Activated B cell treated with CpG ODN at 0.5 μM for 24 hours (primary cell): ENCODE measurements at regions not wholly inside any gene's neighbourhood (a gene's known extent, or its start where the extent isn't known, plus 50 kb on each side); places are given as distances from the start of the nearest gene placed in this dataset.

Source experiments
- ATAC-seq: fragments of 200-7000 bp; cut with Tn5 transposase; one replicate; pipeline ENCODE4 v1.10.0; 2021; ENCODE audit warnings: low read depth, mild to moderate bottlenecking, moderate library complexity
- CTCF ChIA-PET: fragments of 350-600 bp; sonication (Branson Sonifier 250); formaldehyde crosslinking; loops from one replicate; lab custom pipeline; 2021; ENCODE audit warnings: antibody characterized with exemption; lab: Charles Lee
- POLR2A ChIA-PET: fragments of 350-600 bp; sonication (Branson Sonifier 250); formaldehyde crosslinking; loops from one replicate; lab custom pipeline; 2021; ENCODE audit warnings: antibody characterized with exemption; lab: Charles Lee
- DNase-seq: peaks from one replicate; pipeline ENCODE4 v3.0.0; 2022
- H3K27ac Mint-ChIP-seq: one replicate; pipeline ENCODE4 v1.8.0; 2020; ENCODE audit warnings: mixed read lengths
- H3K27me3 Mint-ChIP-seq: one replicate; pipeline ENCODE4 v1.8.0; 2021; ENCODE audit warnings: mixed read lengths
- H3K36me3 Mint-ChIP-seq: one replicate; pipeline ENCODE4 v1.8.0; 2021; ENCODE audit warnings: low read depth, mixed read lengths
- H3K4me1 Mint-ChIP-seq: one replicate; pipeline ENCODE4 v1.8.0; 2021; ENCODE audit warnings: mixed read lengths
- H3K4me3 Mint-ChIP-seq: one replicate; pipeline ENCODE4 v1.8.0; 2020; ENCODE audit warnings: mild to moderate bottlenecking, mixed read lengths
- H3K9me3 Mint-ChIP-seq: one replicate; pipeline ENCODE4 v1.8.0; 2020; ENCODE audit warnings: mixed read lengths
- CTCF ChIP-seq: fragments of 200-600 bp; IDR thresholded peaks from one replicate; pipeline ENCODE4 v1.8.0; 2022; ENCODE audit warnings: antibody characterized with exemption, mild to moderate bottlenecking
- intact Hi-C: fragments of 100-400 bp; cut with micrococcal nuclease; formaldehyde crosslinking; loops from one replicate; pipeline ENCODE4 v1.15.1; 2024

GRCh38 chr4:144799486-144799885, 153.5 kb downstream of the HHIP start:
- H3K27me3 Mint-ChIP-seq, result no peaks in the 10 kb centered on the region
- CTCF ChIA-PET, result no interaction called here
- intact Hi-C loops, result no loop called here
- H3K9me3 Mint-ChIP-seq, result peaks cover 12% of the 10 kb centered on the region
- POLR2A ChIA-PET, result no interaction called here
- H3K27ac Mint-ChIP-seq, result no peak overlapping the region
- DNase-seq, result no peak
- no peak for ATAC-seq
- H3K4me1 Mint-ChIP-seq, result no peaks in the 10 kb centered on the region
- TF ChIP-seq CTCF, result no peak
- H3K4me3 Mint-ChIP-seq, result no peak overlapping the region
- H3K36me3 Mint-ChIP-seq, result no peaks in the 10 kb centered on the region

DNA sequence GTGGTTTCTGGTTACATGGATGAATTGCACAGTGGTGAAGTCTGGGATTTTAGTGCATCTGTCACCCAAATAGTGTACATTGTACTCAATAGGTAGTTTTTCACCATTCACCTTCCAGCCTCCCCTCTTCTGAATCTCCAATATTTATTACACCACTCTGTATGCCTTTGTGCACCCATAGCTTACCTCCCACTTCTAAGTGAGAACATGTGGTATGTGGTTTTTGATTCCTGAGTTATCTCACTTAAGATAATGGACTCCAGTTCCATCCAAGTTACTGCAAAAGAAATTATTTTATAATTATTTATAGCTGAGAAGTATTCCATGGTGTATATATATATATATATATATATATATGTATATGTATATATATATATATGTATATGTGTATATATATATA, 155.8 kb downstream of the HHIP start:
- DNase-seq (no peak), ATAC-seq (no peak)
- ChIA-PET POLR2A (no interaction called here), CTCF (interaction anchor here (0.7 kb wide), 1 partner anchor 635 kb away, joined by 3 read pairs; no protein-coding TSS in a partner anchor)
- no peak overlapping the region for H3K27ac Mint-ChIP-seq
- intact Hi-C loops, result no loop called here
- H3K4me3 Mint-ChIP-seq, result no peak overlapping the region
- TF ChIP-seq CTCF, result no peak
- H3K9me3 Mint-ChIP-seq, result peaks cover 13% of the 10 kb centered on the region
- no peaks in the 10 kb centered on the region for H3K27me3 Mint-ChIP-seq
- no peaks in the 10 kb centered on the region for H3K36me3 Mint-ChIP-seq
- H3K4me1 Mint-ChIP-seq, result no peaks in the 10 kb centered on the region

DNA sequence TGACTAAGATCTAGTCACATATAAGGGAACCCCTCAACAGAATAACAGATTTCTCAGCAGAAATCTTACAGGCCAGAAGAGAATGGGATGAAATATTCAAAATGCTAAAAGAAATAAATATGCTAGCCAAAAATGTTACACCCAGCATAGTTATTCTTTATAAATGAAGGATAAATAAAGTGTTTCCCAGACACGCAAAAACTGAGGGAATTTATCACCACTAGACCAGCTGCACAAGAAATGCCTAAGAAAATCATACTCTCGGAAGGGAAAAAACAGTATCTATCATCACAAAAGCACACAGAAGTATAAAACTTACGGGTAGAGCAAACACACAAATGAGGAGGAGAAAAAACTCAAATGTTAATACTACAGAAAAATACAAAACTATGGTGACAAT, 162.1 kb downstream of the HHIP start:
- ChIA-PET POLR2A (no interaction called here), CTCF (no interaction called here)
- intact Hi-C loops, result no loop called here
- no peak overlapping the region for H3K4me3 Mint-ChIP-seq
- ATAC-seq (no peak), DNase-seq (no peak)
- no peaks in the 10 kb centered on the region for H3K36me3 Mint-ChIP-seq
- no peak for TF ChIP-seq CTCF
- H3K4me1 Mint-ChIP-seq, result no peaks in the 10 kb centered on the region
- no peak overlapping the region for H3K27ac Mint-ChIP-seq
- H3K9me3 Mint-ChIP-seq, result peaks cover 19% of the 10 kb centered on the region
- no peaks in the 10 kb centered on the region for H3K27me3 Mint-ChIP-seq

- CTCF ChIA-PET, result no interaction called here
- peaks cover 17% of the 10 kb centered on the region for H3K9me3 Mint-ChIP-seq
- DNase-seq (no peak), ATAC-seq (no peak)
- POLR2A ChIA-PET, result no interaction called here
- no peaks in the 10 kb centered on the region for H3K4me1 Mint-ChIP-seq
- no peaks in the 10 kb centered on the region for H3K36me3 Mint-ChIP-seq
- intact Hi-C loops, result no loop called here
- H3K27me3 Mint-ChIP-seq, result no peaks in the 10 kb centered on the region
- no peak overlapping the region for H3K4me3 Mint-ChIP-seq
- no peak overlapping the region for H3K27ac Mint-ChIP-seq
- TF ChIP-seq CTCF, result no peak
Observed at GRCh38 chr4:144809056-144809640, 163.2 kb downstream of the HHIP start.

GRCh38 chr4:144816668-144817067, 170.7 kb downstream of the HHIP start:
- H3K4me3 Mint-ChIP-seq, result no peak overlapping the region
- no peak for ATAC-seq
- no peak overlapping the region for H3K27ac Mint-ChIP-seq
- H3K4me1 Mint-ChIP-seq, result no peaks in the 10 kb centered on the region
- no peak for DNase-seq
- ChIA-PET POLR2A (no interaction called here), CTCF (no interaction called here)
- peaks cover 3% of the 10 kb centered on the region for H3K9me3 Mint-ChIP-seq
- H3K27me3 Mint-ChIP-seq, result peaks cover 2% of the 10 kb centered on the region
- H3K36me3 Mint-ChIP-seq, result no peaks in the 10 kb centered on the region
- intact Hi-C loops, result no loop called here
- TF ChIP-seq CTCF, result no peak
